Ishikawa (cell line): ENCODE measurements at regions not wholly inside any gene's neighbourhood (a gene's known extent, or its start where the extent isn't known, plus 50 kb on each side); places are given as distances from the start of the nearest gene placed in this dataset.

Source experiments
- CEBPB ChIP-seq: IDR thresholded peaks from 2 replicates; pipeline ENCODE4 v1.6.1; 2012
- CREB1 ChIP-seq: IDR thresholded peaks from 2 replicates; pipeline ENCODE4 v1.6.1; 2012; ENCODE audit warnings: low read depth
- EGR1 ChIP-seq: IDR thresholded peaks from 2 replicates; pipeline ENCODE4 v1.6.1; 2012
- EP300 ChIP-seq: IDR thresholded peaks from 2 replicates; pipeline ENCODE4 v1.6.1; 2012; ENCODE audit warnings: borderline replicate concordance
- FOXM1 ChIP-seq: IDR thresholded peaks from 2 replicates; pipeline ENCODE4 v1.6.1; 2012; ENCODE audit warnings: low read depth, borderline replicate concordance
- MAX ChIP-seq: IDR thresholded peaks from 2 replicates; pipeline ENCODE4 v1.6.1; 2012
- NFIC ChIP-seq: IDR thresholded peaks from 2 replicates; pipeline ENCODE4 v1.6.1; 2012
- RAD21 ChIP-seq: IDR thresholded peaks from 2 replicates; pipeline ENCODE4 v1.6.1; 2012; ENCODE audit warnings: low read depth
- REST ChIP-seq: IDR thresholded peaks from 2 replicates; pipeline ENCODE4 v1.6.1; 2012; ENCODE audit warnings: low read depth, mild to moderate bottlenecking
- TAF1 ChIP-seq: IDR thresholded peaks from 2 replicates; pipeline ENCODE4 v1.6.1; 2012; ENCODE audit warnings: low read depth, mild to moderate bottlenecking
- TCF12 ChIP-seq: IDR thresholded peaks from 2 replicates; pipeline ENCODE4 v1.6.1; 2012; ENCODE audit warnings: low read depth
- TEAD4 ChIP-seq: IDR thresholded peaks from 2 replicates; pipeline ENCODE4 v1.6.1; 2012
- USF1 ChIP-seq: IDR thresholded peaks from 2 replicates; pipeline ENCODE4 v1.6.1; 2012
- YY1 ChIP-seq: IDR thresholded peaks from 2 replicates; pipeline ENCODE4 v1.6.1; 2012; ENCODE audit warnings: low read depth
- ZBTB7A ChIP-seq: IDR thresholded peaks from 2 replicates; pipeline ENCODE4 v1.6.1; 2012; ENCODE audit warnings: low read depth

GRCh38 chrX:82912382-82912781 lies 595.7 kb upstream of the POU3F4 start:
- no peak for TF ChIP-seq EP300
- TF ChIP-seq TEAD4: no peak

- TF ChIP-seq USF1: no peak
- TF ChIP-seq CREB1: no peak
- no peak for TF ChIP-seq ZBTB7A
- TF ChIP-seq EP300: no peak
- TF ChIP-seq CEBPB: no peak
- TF ChIP-seq TEAD4: no peak
These were observed 573.1 kb upstream of the POU3F4 start for GRCh38 chrX:82934980-82935379.

- TF ChIP-seq CEBPB: no peak
- no peak for TF ChIP-seq TAF1
- TF ChIP-seq NFIC: no peak
- TF ChIP-seq MAX: no peak
- no peak for TF ChIP-seq CREB1
- TF ChIP-seq TEAD4: no peak
- TF ChIP-seq EGR1: no peak
- no peak for TF ChIP-seq ZBTB7A
- TF ChIP-seq FOXM1: no peak
- TF ChIP-seq RAD21: no peak
- no peak for TF ChIP-seq TCF12
- no peak for TF ChIP-seq YY1
- TF ChIP-seq USF1: no peak
- TF ChIP-seq REST: no peak
- TF ChIP-seq EP300: no peak
These were observed 562.8 kb upstream of the POU3F4 start for GRCh38 chrX:82945332-82945731.

GRCh38 chrX:82961129-82961528 lies 547.0 kb upstream of the POU3F4 start:
- TF ChIP-seq RAD21 (no peak), TEAD4 (no peak), MAX (no peak), CREB1 (no peak), ZBTB7A (no peak), TCF12 (no peak), USF1 (no peak), TAF1 (no peak)

- TF ChIP-seq USF1 (no peak), EP300 (no peak), CEBPB (no peak), TAF1 (no peak), EGR1 (no peak), NFIC (no peak), RAD21 (no peak), ZBTB7A (no peak), FOXM1 (no peak), TCF12 (no peak), TEAD4 (no peak), CREB1 (no peak), REST (no peak), MAX (no peak), YY1 (no peak)
These were observed 534.4 kb upstream of the POU3F4 start for GRCh38 chrX:82973646-82974045.
